ENCODE measurements at regions not wholly inside any gene's neighbourhood (a gene's known extent, or its start where the extent isn't known, plus 50 kb on each side); places are given as distances from the start of the nearest gene placed in this dataset.

- H3K4me1 ChIP-seq: no peaks in the 10 kb centered on the region
- H3K27ac ChIP-seq: no peak overlapping the region
- H3K36me3 ChIP-seq: no peaks in the 10 kb centered on the region
- intact Hi-C loops (cut with DNase I): no loop called here
- peaks cover 0 to 3% (median 0%) of the 10 kb centered on the region in 3 donors for H3K27me3 ChIP-seq
- no peak overlapping the region for H3K4me3 ChIP-seq
- 81 to 84% methylated on average over 11 of the region's 11 CpGs for WGBS, 2 donors
- TF ChIP-seq POLR2A (IDR thresholded peaks at IDR 0.05) (no peak), EP300 (IDR thresholded peaks at IDR 0.05) (no peak), CTCF (IDR thresholded peaks at IDR 0.05) (no peak), POLR2AphosphoS5 (IDR thresholded peaks at IDR 0.05) (no peak)
- H3K9me3 ChIP-seq: no peaks in the 10 kb centered on the region
- DNase-seq: no peak
Measured at GRCh38 chr10:128518000-128518399, 391.8 kb upstream of the MKI67 start.

GRCh38 chr10:128519581-128519980 is 393.4 kb upstream of the MKI67 start:
- Histone ChIP-seq H3K27me3 (peaks cover 0 to 3% (median 0%) of the 10 kb centered on the region in 3 donors), H3K4me3 (no peak overlapping the region), H3K27ac (no peak overlapping the region), H3K9me3 (no peaks in the 10 kb centered on the region), H3K4me1 (no peaks in the 10 kb centered on the region), H3K36me3 (no peaks in the 10 kb centered on the region)
- no peak for DNase-seq
- TF ChIP-seq POLR2A (IDR thresholded peaks at IDR 0.05): no peak
- WGBS, 2 donors: 56 to 69% methylated on average over 6 of the region's 6 CpGs
- intact Hi-C loops (cut with DNase I): no loop called here

DNA sequence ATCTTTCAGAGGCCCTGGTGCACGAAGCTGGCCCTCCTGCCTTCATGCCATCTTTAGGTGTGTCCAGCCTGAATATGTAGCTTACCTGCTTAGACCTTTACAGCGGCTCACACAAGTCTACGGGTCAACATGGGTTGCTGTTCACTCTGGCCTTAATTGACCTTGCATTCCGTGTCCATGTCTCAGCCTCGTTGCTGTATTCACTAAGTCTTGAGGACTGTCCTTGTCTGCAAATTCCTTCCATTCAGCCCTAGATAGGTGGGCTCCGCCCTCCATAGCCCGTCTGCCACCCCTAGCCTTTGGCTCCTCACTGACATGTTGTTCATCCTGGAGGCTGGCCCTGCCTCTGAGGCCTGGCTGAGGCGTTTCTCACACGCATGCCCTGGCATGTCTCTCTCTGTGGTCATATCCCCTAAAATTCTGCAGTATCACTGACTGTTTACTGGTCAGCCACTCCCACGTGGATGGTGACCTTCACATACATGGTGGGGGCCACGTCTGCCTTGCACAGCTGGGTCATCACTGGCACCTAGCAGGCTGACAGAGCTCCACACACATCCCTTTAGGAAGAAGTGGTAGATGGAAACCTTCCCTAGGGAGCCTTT is 394.1 kb upstream of the MKI67 start:
- Histone ChIP-seq H3K9me3 (no peaks in the 10 kb centered on the region), H3K4me3 (no peak overlapping the region), H3K4me1 (no peaks in the 10 kb centered on the region), H3K27ac (no peak overlapping the region), H3K36me3 (no peaks in the 10 kb centered on the region), H3K27me3 (peaks cover 0 to 3% (median 0%) of the 10 kb centered on the region in 3 donors)
- intact Hi-C loops (cut with DNase I): no loop called here
- TF ChIP-seq CTCF (IDR thresholded peaks at IDR 0.05) (no peak), EP300 (IDR thresholded peaks at IDR 0.05) (no peak), POLR2A (IDR thresholded peaks at IDR 0.05) (no peak), POLR2AphosphoS5 (IDR thresholded peaks at IDR 0.05) (no peak)
- 78 to 86% methylated on average over 11 of the region's 11 CpGs for WGBS, 2 donors
- no peak for DNase-seq

DNA sequence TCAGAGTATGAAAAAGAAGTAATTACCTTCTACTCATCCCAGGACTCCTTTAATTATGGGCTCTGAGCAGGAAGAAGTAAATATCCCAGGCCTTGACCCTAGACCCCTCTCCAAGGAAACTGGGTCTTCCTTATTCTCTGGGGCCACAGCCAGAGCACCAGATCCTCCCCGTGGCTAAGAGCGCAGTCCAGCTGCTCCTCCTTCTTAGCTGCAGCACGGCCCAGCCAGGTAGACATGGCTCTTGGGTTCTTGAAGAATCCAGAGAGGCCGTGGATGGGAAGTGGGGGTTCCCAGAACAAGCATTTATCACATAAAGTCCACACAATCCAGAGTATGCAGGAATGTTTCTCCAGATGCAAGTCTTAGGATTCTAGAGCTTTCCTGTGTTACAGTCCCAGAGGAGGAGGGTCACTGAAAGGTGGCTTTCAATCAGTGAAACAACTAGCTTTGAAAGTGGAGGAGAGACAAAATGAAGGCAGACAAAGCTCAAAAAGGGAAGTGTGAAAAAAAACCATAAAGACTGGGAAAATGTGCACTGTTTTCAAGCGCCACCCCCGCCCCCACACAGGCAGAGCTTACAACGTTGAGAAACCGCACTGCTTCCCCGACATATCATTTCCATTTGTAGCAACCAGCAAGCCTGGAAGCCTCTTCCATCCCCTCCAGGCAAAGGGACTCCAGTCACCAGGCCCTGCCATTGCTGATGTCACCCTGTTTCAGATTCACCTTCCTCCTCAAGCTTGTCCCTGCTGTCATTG is 396.5 kb upstream of the MKI67 start:
- Histone ChIP-seq H3K9me3 (no peaks in the 10 kb centered on the region), H3K4me3 (no peak overlapping the region), H3K27me3 (peaks cover 0 to 3% (median 0%) of the 10 kb centered on the region in 3 donors), H3K27ac (no peak overlapping the region), H3K4me1 (peaks cover 0 to 4% (median 0%) of the 10 kb centered on the region in 4 donors), H3K36me3 (no peaks in the 10 kb centered on the region)
- WGBS, 2 donors: 77 to 84% methylated on average over 9 of the region's 9 CpGs
- TF ChIP-seq POLR2A (IDR thresholded peaks at IDR 0.05): no peak
- no peak for TF ChIP-seq CTCF (IDR thresholded peaks at IDR 0.05)
- TF ChIP-seq EP300 (IDR thresholded peaks at IDR 0.05): no peak
- TF ChIP-seq POLR2AphosphoS5 (IDR thresholded peaks at IDR 0.05): no peak
- no peak for DNase-seq
- intact Hi-C loops (cut with DNase I): no loop called here

DNA sequence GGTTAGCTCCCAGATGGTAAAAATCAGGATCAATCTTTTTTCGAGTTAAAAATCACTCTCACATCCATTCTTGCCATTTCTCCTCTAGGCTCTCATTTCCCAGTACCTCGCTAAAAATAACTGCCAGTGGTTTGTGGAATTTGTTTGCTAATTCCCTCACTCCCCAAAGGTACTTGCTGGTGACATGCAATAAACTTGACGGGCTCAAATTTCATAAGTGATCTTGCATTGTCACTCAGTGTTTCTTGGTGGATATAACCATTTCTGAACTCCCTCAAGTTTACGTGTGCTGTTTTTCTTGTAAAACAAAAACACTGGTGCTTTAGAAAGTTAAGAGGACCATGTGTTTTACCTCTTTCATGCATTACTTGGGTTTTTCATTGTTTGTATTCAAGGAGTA is 399.2 kb upstream of the MKI67 start:
- WGBS, 2 donors: 46 to 67% methylated on average over 4 of the region's 4 CpGs
- no peaks in the 10 kb centered on the region for H3K9me3 ChIP-seq
- intact Hi-C loops (cut with DNase I): no loop called here

More for the DNA sequence above, 399.2 kb upstream of the MKI67 start:
- H3K36me3 ChIP-seq: no peaks in the 10 kb centered on the region
- H3K27ac ChIP-seq: no peak overlapping the region
- DNase-seq: no peak
- peaks cover 0 to 4% (median 0%) of the 10 kb centered on the region in 4 donors for H3K4me1 ChIP-seq
- no peak for TF ChIP-seq CTCF (IDR thresholded peaks at IDR 0.05)
- no peak for TF ChIP-seq EP300 (IDR thresholded peaks at IDR 0.05)
- no peak overlapping the region for H3K4me3 ChIP-seq
- H3K27me3 ChIP-seq: peaks cover 0 to under 1% (median 0%) of the 10 kb centered on the region in 3 donors

Measured in sigmoid colon (tissue), 6 donors.